ENCODE measurements at regions not wholly inside any gene's neighbourhood (a gene's known extent, or its start where the extent isn't known, plus 50 kb on each side); places are given as distances from the start of the nearest gene placed in this dataset.

- intact Hi-C loops (cut with DNase I): no loop called here
- Histone ChIP-seq H3K36me3 (no peaks in the 10 kb centered on the region), H3K4me1 (peaks cover 0 to 23% (median 6%) of the 10 kb centered on the region in 4 donors), H3K4me3 (no peak overlapping the region), H3K27ac (peak overlapping the region in 2 of 3 donors; percentile 28 to 66), H3K9me3 (no peaks in the 10 kb centered on the region), H3K27me3 (no peaks in the 10 kb centered on the region)
- peak in 1 of 4 donors; percentile 15 for ATAC-seq
- TF ChIP-seq, protein P1, sequence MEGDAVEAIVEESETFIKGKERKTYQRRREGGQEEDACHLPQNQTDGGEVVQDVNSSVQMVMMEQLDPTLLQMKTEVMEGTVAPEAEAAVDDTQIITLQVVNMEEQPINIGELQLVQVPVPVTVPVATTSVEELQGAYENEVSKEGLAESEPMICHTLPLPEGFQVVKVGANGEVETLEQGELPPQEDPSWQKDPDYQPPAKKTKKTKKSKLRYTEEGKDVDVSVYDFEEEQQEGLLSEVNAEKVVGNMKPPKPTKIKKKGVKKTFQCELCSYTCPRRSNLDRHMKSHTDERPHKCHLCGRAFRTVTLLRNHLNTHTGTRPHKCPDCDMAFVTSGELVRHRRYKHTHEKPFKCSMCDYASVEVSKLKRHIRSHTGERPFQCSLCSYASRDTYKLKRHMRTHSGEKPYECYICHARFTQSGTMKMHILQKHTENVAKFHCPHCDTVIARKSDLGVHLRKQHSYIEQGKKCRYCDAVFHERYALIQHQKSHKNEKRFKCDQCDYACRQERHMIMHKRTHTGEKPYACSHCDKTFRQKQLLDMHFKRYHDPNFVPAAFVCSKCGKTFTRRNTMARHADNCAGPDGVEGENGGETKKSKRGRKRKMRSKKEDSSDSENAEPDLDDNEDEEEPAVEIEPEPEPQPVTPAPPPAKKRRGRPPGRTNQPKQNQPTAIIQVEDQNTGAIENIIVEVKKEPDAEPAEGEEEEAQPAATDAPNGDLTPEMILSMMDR (IDR thresholded peaks at IDR 0.05): no peak
- TF ChIP-seq POLR2A (IDR thresholded peaks at IDR 0.05): no peak
- 100% methylated on average over 2 of the region's 2 CpGs for WGBS (ENCODE audit: insufficient coverage, low coverage, low lambda C conversion rate, missing lambda C conversion rate)
- DNase-seq: no peak
Observed at GRCh38 chr14:71395636-71396035, 488.4 kb downstream of the PCNX1 start.

DNA sequence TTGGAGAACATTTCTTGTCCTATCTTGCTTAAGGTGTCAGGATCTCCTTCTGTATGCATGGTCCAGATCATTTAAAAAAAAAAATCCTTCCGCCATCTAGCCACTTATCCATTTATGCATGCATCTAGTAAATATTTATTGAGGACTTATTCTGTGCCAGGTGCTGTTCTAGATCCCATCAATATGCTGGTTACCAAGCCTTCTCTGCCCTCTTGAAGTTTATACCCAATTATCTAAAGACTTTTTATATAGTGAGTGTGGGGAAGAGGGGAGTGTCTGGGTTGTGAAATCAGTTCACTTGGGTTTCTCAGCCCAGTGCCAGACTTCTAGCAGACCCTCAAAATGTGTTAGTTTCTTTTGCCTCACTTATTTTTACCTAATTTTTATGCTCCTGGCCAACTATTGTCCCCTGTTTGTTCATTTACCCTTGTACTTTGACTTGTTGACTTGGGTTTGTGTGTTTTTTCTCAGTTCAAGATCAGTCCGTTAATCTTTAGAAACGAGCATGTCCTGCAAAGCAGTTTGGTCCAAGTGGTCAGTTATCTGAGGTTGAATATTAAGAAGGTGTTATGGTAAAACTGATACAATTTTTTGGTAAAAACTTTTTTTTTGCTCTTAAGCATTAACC is 488.9 kb downstream of the PCNX1 start:
- TF ChIP-seq, protein P1 (IDR thresholded peaks at IDR 0.05): no peak
- no peak for TF ChIP-seq POLR2A (IDR thresholded peaks at IDR 0.05)
- Histone ChIP-seq H3K4me3 (no peak overlapping the region), H3K9me3 (no peaks in the 10 kb centered on the region), H3K27me3 (no peaks in the 10 kb centered on the region), H3K27ac (peak overlapping the region in 2 of 3 donors; percentile 28 to 66), H3K36me3 (no peaks in the 10 kb centered on the region), H3K4me1 (peaks cover 0 to 23% (median 6%) of the 10 kb centered on the region in 4 donors)
- 18% methylated on average over 3 of the region's 3 CpGs for WGBS (ENCODE audit: insufficient coverage, low coverage, low lambda C conversion rate, missing lambda C conversion rate)
- peak; percentile 69 to 83 (median 82) for ATAC-seq
- no peak for DNase-seq
- intact Hi-C loops (cut with DNase I): no loop called here

DNA sequence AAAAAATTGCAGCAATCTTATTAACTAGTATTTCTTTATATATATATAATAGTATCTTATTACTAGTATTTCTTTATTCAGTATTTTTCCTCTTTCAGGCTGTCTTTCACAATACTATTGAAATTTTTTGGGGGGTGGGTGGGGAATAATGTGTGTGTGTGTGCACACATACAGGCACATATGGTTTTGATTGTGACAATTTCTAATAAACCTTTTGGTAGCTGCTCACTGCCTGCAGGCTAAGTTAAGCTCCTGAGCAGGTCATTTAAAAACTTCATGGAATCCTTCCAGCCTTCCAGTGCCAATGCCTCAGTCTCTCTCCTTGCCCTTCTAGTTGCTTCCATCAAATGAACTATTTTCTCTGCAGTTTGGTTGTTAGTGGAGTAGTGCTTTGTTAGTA is 490.1 kb downstream of the PCNX1 start:
- no peak for ATAC-seq
- no peak for DNase-seq
- TF ChIP-seq, protein P1 (IDR thresholded peaks at IDR 0.05): no peak
- no peak for TF ChIP-seq POLR2A (IDR thresholded peaks at IDR 0.05)
- no peaks in the 10 kb centered on the region for H3K36me3 ChIP-seq
- H3K27me3 ChIP-seq: no peaks in the 10 kb centered on the region
- intact Hi-C loops (cut with DNase I): no loop called here
- H3K9me3 ChIP-seq: no peaks in the 10 kb centered on the region
- no peak overlapping the region for H3K27ac ChIP-seq
- H3K4me1 ChIP-seq: peaks cover 0 to 23% (median 6%) of the 10 kb centered on the region in 4 donors
- H3K4me3 ChIP-seq: no peak overlapping the region

DNA sequence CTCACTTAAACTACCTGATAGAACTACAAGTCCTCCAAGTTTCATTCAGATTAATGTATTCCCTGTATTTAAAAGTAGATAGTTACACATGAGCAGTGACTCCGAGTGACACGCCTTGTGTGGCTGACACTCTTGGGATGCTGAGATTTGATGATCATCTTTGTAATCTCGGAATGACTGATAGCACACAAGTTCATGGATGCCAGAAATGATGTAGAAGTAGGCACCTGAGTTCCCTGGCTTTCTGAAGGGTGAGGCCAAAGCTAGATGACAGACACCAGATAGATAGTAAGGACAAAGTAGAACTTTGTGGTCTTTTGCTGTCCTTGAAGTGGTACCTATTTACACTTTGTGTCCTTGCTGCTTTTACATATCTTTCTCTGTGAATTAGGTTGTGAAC is 491.2 kb downstream of the PCNX1 start:
- TF ChIP-seq, protein P1 (IDR thresholded peaks at IDR 0.05): no peak
- TF ChIP-seq POLR2A (IDR thresholded peaks at IDR 0.05): no peak
- H3K36me3 ChIP-seq: no peaks in the 10 kb centered on the region
- H3K9me3 ChIP-seq: no peaks in the 10 kb centered on the region
- H3K27ac ChIP-seq: peak overlapping the region in 1 of 3 donors; percentile 6
- no peaks in the 10 kb centered on the region for H3K27me3 ChIP-seq
- no peak overlapping the region for H3K4me3 ChIP-seq
- peaks cover 0 to 23% (median 6%) of the 10 kb centered on the region in 4 donors for H3K4me1 ChIP-seq
- ATAC-seq (no peak), DNase-seq (no peak)
- 92% methylated on average over 3 of the region's 3 CpGs for WGBS (ENCODE audit: insufficient coverage, low coverage, low lambda C conversion rate, missing lambda C conversion rate)
- intact Hi-C loops (cut with DNase I): no loop called here

All from right lobe of liver (tissue), 6 donors.